ENCODE measurements at regions not wholly inside any gene's neighbourhood (a gene's known extent, or its start where the extent isn't known, plus 50 kb on each side); places are given as distances from the start of the nearest gene placed in this dataset.

GRCh38 chr6:133758815-133759335, 130.0 kb upstream of the TCF21 start:
- peaks cover 0 to 2% (median 0%) of the 10 kb centered on the region in 4 donors for H3K36me3 ChIP-seq (ENCODE audit: control insufficient read depth in 4 of 4, insufficient read depth in 4 of 4, low read length in 4 of 4)
- peak overlapping the region in 1 of 2 donors; percentile 51 for H3K9ac ChIP-seq (ENCODE audit: insufficient read depth in 1 of 2, low read length in 2 of 2)
- DNase-seq (peak in 2 of 3 donors; percentile 84 to 88), ATAC-seq (ENCODE audit: insufficient read depth, low FRiP score) (no peak)
- no peaks in the 10 kb centered on the region for H3K9me3 ChIP-seq (ENCODE audit: control insufficient read depth in 4 of 4, insufficient read depth in 3 of 4, low read length in 3 of 4)
- no peak overlapping the region for H3K4me3 ChIP-seq
- WGBS, 2 donors, result 43 to 65% methylated on average over 2 of the region's 2 CpGs
- H3K4me1 ChIP-seq (ENCODE audit: control insufficient read depth in 5 of 5, insufficient read depth in 5 of 5, low read length in 5 of 5), result peaks cover 0 to 66% (median 19%) of the 10 kb centered on the region in 5 donors
- TF ChIP-seq CTCF (IDR thresholded peaks at IDR 0.05; ENCODE audit: control extremely low read depth, extremely low read depth), result no peak
- H3K27me3 ChIP-seq (ENCODE audit: control insufficient read depth in 3 of 3, insufficient read depth in 3 of 3, low read length in 2 of 3), result no peaks in the 10 kb centered on the region
- no peak overlapping the region for H3K27ac ChIP-seq (ENCODE audit: low read depth in 1 of 2, low read length in 1 of 2)

- H3K27ac ChIP-seq (ENCODE audit: low read depth in 1 of 2, low read length in 1 of 2), result no peak overlapping the region
- H3K4me1 ChIP-seq (ENCODE audit: control insufficient read depth in 5 of 5, insufficient read depth in 5 of 5, low read length in 5 of 5), result peaks cover 0 to 66% (median 26%) of the 10 kb centered on the region in 5 donors
- H3K9me3 ChIP-seq (ENCODE audit: control insufficient read depth in 4 of 4, insufficient read depth in 3 of 4, low read length in 3 of 4), result no peaks in the 10 kb centered on the region
- no peak for TF ChIP-seq CTCF (IDR thresholded peaks at IDR 0.05; ENCODE audit: control extremely low read depth, extremely low read depth)
- no peak overlapping the region for H3K4me3 ChIP-seq
- peaks cover 0 to 2% (median 0%) of the 10 kb centered on the region in 4 donors for H3K36me3 ChIP-seq (ENCODE audit: control insufficient read depth in 4 of 4, insufficient read depth in 4 of 4, low read length in 4 of 4)
- H3K27me3 ChIP-seq (ENCODE audit: control insufficient read depth in 3 of 3, insufficient read depth in 3 of 3, low read length in 2 of 3), result no peaks in the 10 kb centered on the region
- 77 to 83% methylated on average over 7 of the region's 7 CpGs for WGBS, 2 donors
- DNase-seq (peak in 2 of 3 donors; percentile 90 to 91), ATAC-seq (ENCODE audit: insufficient read depth, low FRiP score) (no peak)
- H3K9ac ChIP-seq (ENCODE audit: insufficient read depth in 1 of 2, low read length in 2 of 2), result peak overlapping the region in 1 of 2 donors; percentile 51
Observed at GRCh38 chr6:133759524-133759923, 129.4 kb upstream of the TCF21 start.

- no peak for TF ChIP-seq CTCF (IDR thresholded peaks at IDR 0.05; ENCODE audit: control extremely low read depth, extremely low read depth)
- 37 to 63% methylated on average over 1 of the region's 1 CpG for WGBS, 2 donors
- H3K36me3 ChIP-seq (ENCODE audit: control insufficient read depth in 4 of 4, insufficient read depth in 4 of 4, low read length in 4 of 4), result peaks cover 0 to 2% (median 0%) of the 10 kb centered on the region in 4 donors
- no peak overlapping the region for H3K4me3 ChIP-seq
- peaks cover 0 to 59% (median 27%) of the 10 kb centered on the region in 5 donors for H3K4me1 ChIP-seq (ENCODE audit: control insufficient read depth in 5 of 5, insufficient read depth in 5 of 5, low read length in 5 of 5)
- no peak overlapping the region for H3K9ac ChIP-seq (ENCODE audit: insufficient read depth in 1 of 2, low read length in 2 of 2)
- ATAC-seq (ENCODE audit: insufficient read depth, low FRiP score) (no peak), DNase-seq (no peak)
- peak overlapping the region in 1 of 2 donors; percentile 21 for H3K27ac ChIP-seq (ENCODE audit: low read depth in 1 of 2, low read length in 1 of 2)
- H3K27me3 ChIP-seq (ENCODE audit: control insufficient read depth in 3 of 3, insufficient read depth in 3 of 3, low read length in 2 of 3), result no peaks in the 10 kb centered on the region
- no peaks in the 10 kb centered on the region for H3K9me3 ChIP-seq (ENCODE audit: control insufficient read depth in 4 of 4, insufficient read depth in 3 of 4, low read length in 3 of 4)
Observed at GRCh38 chr6:133761706-133762105, 127.2 kb upstream of the TCF21 start.

Data from lung (tissue), 11 donors.